Hematopoietic multipotent progenitor cell treated with erythropoietin and hydrocortisone succinate and interleukin-3 and kit ligand, for 8 days (in vitro differentiated cells): ENCODE measurements at regions not wholly inside any gene's neighbourhood (a gene's known extent, or its start where the extent isn't known, plus 50 kb on each side); places are given as distances from the start of the nearest gene placed in this dataset.
"Not testable (repeated sequence)": the region's sequence is repeated elsewhere in the genome, so short reads cannot be mapped to it uniquely, and the experiment has no call there.

Source experiments
- DNase-seq: peaks from one replicate; pipeline ENCODE4 v3.0.0-alpha.2; 2015

DNA sequence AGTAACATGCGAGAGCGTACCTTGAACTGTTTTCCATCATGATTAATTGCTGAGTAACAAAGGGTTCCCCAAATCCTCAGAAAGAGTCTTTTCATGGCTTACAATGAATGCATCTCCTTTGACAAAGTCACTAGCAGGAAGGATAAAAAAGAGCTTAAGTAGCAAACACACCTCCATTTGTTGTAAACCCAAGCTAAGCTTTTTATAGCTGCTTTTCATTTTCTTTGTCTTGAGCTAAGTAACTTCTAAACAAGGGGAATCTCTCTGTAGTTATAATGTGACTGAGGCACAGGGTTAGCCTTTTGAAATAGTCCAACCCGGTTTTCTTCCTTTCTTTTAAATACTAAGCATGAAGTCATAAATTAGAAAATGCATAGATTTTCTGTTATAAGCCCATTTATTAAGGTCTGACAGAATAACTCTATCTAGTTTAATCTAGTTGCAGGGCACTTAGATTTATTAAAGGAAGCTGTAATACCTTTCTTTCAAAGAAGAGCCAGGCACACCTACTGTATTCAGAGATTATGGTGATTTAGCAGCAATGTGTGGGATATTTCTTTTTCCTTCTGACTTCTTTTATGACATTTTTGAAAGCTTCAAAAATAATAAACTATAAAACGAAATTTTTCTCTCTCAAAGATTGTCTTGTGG is 226.9 kb upstream of the SMIM31 start:
- no peak for DNase-seq

DNA sequence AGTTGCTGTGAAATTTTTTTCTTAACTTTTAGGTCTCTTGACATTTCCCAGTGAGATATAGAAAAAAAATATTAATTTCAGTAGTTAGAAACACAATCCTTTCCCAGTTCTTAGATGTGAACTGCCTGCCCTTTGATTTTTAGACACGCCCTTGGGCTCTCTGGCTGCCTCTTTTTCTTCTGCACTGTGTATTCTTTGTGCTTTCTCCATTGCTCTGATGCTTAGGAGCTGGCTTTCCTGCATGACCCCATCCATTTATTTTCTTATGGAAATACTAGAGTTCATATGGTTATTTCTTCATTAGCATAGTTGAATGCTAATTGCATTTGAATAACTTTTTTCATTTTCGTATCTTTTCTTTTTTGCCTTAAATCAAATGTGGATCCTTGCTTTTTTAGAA is 224.9 kb upstream of the SMIM31 start:
- no peak for DNase-seq

DNA sequence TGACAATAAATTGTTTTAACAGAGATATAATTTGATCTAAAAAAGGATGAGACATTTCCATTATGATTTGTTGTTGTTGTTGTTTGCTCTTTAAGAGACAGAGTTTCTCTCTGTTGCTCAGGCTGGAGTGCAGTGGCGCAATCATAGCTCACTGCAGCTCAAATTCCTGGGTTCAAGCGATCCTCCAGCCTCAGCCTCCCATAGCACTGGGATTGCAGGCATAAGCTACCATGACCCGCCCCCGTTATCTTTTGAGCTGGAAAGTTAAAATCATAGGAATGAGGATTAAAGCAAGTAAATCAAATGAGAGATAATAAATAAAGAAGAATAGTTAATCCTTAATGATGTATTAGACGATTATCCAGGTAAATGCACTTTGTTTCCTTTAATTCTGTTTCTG is 224.4 kb upstream of the SMIM31 start:
- no peak for DNase-seq

DNA sequence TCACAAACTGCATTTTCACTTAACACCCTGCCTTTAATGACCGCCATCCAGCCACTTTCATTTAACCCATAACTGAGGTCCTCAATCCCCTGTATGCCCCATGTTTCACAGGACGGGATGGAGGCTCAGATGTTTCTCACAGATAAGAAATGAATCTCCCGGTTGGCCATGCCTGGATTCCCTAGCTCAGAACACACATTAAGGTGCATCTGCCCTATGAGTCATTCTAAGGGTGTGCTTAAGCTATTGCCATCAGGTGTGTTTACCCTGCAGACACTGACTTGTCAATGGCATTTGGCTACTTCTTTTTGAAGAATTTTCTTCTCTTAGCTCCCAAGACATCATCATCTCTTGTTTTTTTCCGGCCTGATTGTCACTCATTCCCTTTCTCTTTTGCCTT is 222.6 kb upstream of the SMIM31 start:
- DNase-seq: no peak

- no peak for DNase-seq
Observed at GRCh38 chr4:164536814-164537213, 217.1 kb upstream of the SMIM31 start.

- no peak for DNase-seq
Observed at GRCh38 chr4:164538097-164538496, 215.8 kb upstream of the SMIM31 start.

- no peak for DNase-seq
Observed at GRCh38 chr4:164540987-164541386, 212.9 kb upstream of the SMIM31 start.

GRCh38 chr4:164542431-164542830 is 211.5 kb upstream of the SMIM31 start:
- DNase-seq: no peak

GRCh38 chr4:164550989-164551712 is 202.8 kb upstream of the SMIM31 start:
- no peak for DNase-seq

GRCh38 chr4:164551713-164552040 is 202.3 kb upstream of the SMIM31 start:
- DNase-seq: no peak

DNA sequence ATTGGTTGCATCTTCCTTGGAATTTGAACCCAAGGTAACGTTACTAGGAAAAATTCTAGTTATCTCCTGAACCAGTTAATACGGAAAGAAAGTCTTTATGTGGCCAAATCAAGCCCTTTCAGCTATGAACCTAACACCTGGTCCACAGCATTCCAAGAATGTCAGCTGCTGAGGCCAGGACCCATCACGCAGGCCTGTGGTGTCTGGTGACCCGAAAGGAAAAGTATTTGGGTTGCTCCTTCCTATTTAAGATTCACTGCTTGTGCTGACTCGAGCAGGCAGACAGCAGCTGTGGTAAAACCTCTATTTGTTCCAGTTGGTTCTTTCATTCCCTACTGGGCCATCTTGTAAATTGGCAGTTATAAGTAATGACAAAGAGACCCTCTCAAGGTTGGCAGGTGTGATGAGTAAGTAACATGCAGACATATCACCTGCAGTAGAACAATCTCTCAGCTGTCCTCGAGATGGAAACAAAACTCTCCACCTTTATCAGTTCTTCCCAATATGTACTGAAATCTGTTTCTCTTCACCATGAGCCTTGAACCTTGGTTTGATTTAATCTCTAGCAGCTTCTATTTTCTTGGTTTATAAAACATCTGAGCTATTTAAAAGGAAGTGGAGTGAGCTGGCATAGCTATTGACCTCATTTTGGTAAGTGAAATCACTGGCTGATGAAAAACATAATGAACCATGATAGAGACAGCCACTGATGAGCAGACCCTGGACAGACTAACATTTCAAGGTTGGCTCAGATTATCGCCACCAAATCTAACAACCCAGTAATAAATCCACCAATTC is 182.1 kb upstream of the SMIM31 start:
- no peak for DNase-seq

- DNase-seq: no peak
Observed at GRCh38 chr4:164572877-164573279, 181.1 kb upstream of the SMIM31 start.

DNA sequence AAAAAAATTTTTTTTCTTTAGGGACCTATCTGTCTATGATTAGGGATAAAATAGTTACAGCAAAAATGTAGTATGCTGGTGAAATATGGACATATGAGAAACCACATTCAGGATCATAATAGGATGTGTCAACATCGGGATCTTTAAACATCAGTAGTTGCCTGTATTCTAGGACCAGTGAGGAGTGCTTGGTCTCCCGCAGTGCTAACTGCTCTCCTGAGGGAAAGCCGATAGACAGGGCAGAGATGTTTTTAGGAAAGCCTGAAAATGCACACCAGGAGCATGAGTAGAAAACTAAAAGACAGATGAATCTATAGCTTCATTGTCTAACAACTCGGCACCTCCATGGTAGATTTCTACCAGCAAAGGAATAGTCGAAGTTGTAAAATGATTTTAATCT is 178.1 kb upstream of the SMIM31 start:
- no peak for DNase-seq

GRCh38 chr4:164579270-164579942 is 174.5 kb upstream of the SMIM31 start:
- no peak for DNase-seq

- no peak for DNase-seq
Observed at GRCh38 chr4:164591666-164592065, 162.3 kb upstream of the SMIM31 start.

- DNase-seq: no peak
Observed at GRCh38 chr4:164595751-164596150, 158.2 kb upstream of the SMIM31 start.

- DNase-seq: no peak
Observed at GRCh38 chr4:164596318-164596878, 157.5 kb upstream of the SMIM31 start.

- DNase-seq: no peak
Observed at GRCh38 chr4:164596927-164597326, 157.0 kb upstream of the SMIM31 start.

- no peak for DNase-seq
Observed at GRCh38 chr4:164601653-164602052, 152.3 kb upstream of the SMIM31 start.

GRCh38 chr4:164605791-164606190 is 148.1 kb upstream of the SMIM31 start:
- DNase-seq: not testable (repeated sequence)

GRCh38 chr4:164606478-164606877 is 147.5 kb upstream of the SMIM31 start:
- no peak for DNase-seq

GRCh38 chr4:164613256-164613655 is 140.7 kb upstream of the SMIM31 start:
- DNase-seq: no peak

DNA sequence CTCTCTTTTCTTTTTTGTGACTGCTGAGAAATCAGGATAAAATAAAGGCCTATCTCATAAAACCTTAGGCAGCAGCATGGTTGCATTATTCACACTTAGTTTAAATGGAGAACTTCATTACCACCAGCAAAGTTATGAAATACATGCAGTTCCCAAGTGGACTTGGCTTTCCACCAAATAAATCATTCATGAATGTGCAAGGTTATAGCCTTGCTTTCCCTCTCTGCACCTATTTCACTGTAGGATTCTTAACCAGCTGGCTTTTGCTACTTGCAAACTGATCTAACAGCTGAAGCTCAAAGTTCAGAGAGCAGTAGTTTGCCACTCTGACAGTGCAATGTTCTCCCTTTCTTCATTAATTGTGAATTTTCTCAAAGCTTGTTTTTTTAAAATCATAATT is 140.1 kb upstream of the SMIM31 start:
- no peak for DNase-seq
